Cardiac septum (tissue), 1 donor: ENCODE measurements at regions not wholly inside any gene's neighbourhood (a gene's known extent, or its start where the extent isn't known, plus 50 kb on each side); places are given as distances from the start of the nearest gene placed in this dataset.
"Not testable (repeated sequence)": the region's sequence is repeated elsewhere in the genome, so short reads cannot be mapped to it uniquely, and the experiment has no call there.

ENCODE experiments used
- DNase-seq: peaks from one replicate; pipeline ENCODE4 v3.0.0-alpha.2; 2020; ENCODE audit warnings: low spot score
- intact Hi-C: fragments of 100-400 bp; cut with DNase I; formaldehyde crosslinking; loops from one replicate; pipeline ENCODE4 v1.14.0; 2022
- donor health status: DM: no; HTN: no; CAD: no.

GRCh38 chr15:38644353-38644752 lies 79.7 kb upstream of the RASGRP1 start:
- DNase-seq, intact Hi-C loops: not testable (repeated sequence)

GRCh38 chr15:38646716-38647115 lies 82.1 kb upstream of the RASGRP1 start:
- DNase-seq: no peak
- intact Hi-C loops: no loop called here

- DNase-seq: no peak
- intact Hi-C loops: no loop called here
Measured at GRCh38 chr15:38647683-38648082, 83.1 kb upstream of the RASGRP1 start.

GRCh38 chr15:38648121-38648843 lies 83.7 kb upstream of the RASGRP1 start:
- no peak for DNase-seq
- intact Hi-C loops: no loop called here

GRCh38 chr15:38650384-38650783 lies 85.8 kb upstream of the RASGRP1 start:
- intact Hi-C loops: no loop called here
- DNase-seq: no peak

- no peak for DNase-seq
- intact Hi-C loops: no loop called here
Measured at GRCh38 chr15:38650936-38651327, 86.3 kb upstream of the RASGRP1 start.

- no peak for DNase-seq
- intact Hi-C loops: no loop called here
Measured at GRCh38 chr15:38651328-38652038, 86.9 kb upstream of the RASGRP1 start.

- no peak for DNase-seq
- intact Hi-C loops: no loop called here
Measured at GRCh38 chr15:38652183-38652794, 87.7 kb upstream of the RASGRP1 start.

- no peak for DNase-seq
- intact Hi-C loops: no loop called here
Measured at GRCh38 chr15:38652998-38653397, 88.4 kb upstream of the RASGRP1 start.

- no peak for DNase-seq
- intact Hi-C loops: no loop called here
Measured at GRCh38 chr15:38658431-38658830, 93.8 kb upstream of the RASGRP1 start.

GRCh38 chr15:38660738-38661137 lies 96.1 kb upstream of the RASGRP1 start:
- DNase-seq: no peak
- intact Hi-C loops: no loop called here

GRCh38 chr15:38662033-38662802 lies 97.6 kb upstream of the RASGRP1 start:
- intact Hi-C loops: no loop called here
- no peak for DNase-seq

- intact Hi-C loops: no loop called here
- DNase-seq: no peak
Measured at GRCh38 chr15:38662805-38663204, 98.2 kb upstream of the RASGRP1 start.

- DNase-seq: no peak
- intact Hi-C loops: no loop called here
Measured at GRCh38 chr15:38665586-38666305, 101.1 kb upstream of the RASGRP1 start.

GRCh38 chr15:38666865-38667510 lies 102.4 kb upstream of the RASGRP1 start:
- intact Hi-C loops: no loop called here
- no peak for DNase-seq

- intact Hi-C loops: no loop called here
Measured at GRCh38 chr15:38667890-38668850, 103.6 kb upstream of the RASGRP1 start.

GRCh38 chr15:38668898-38669391 lies 104.3 kb upstream of the RASGRP1 start:
- no peak for DNase-seq
- intact Hi-C loops: no loop called here

More at GRCh38 chr15:38667890-38668850, 103.6 kb upstream of the RASGRP1 start:
- no peak for DNase-seq
